ENCODE measurements at regions not wholly inside any gene's neighbourhood (a gene's known extent, or its start where the extent isn't known, plus 50 kb on each side); places are given as distances from the start of the nearest gene placed in this dataset.

DNA sequence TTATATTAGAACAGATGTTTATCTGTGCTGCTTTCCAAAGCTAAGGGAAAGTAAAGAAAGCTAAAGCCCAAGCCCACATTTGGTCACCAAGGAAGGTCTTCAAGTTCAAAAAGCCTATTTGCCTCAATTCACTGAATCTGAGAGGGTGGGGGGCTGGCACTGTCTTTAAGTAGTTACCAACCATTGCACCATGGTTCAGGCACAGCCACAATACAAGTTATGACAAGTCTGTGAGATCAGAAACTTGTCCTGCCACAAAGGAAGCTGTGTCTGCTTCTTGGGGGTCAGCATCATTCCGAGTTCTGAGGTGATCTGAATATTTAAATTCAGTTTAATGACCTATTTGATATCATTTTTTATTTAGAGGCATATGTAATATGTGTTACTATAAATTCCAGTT is 78.3 kb upstream of the OPRM1 start:
- TF ChIP-seq CTBP1 (IDR thresholded peaks at IDR 0.05; ENCODE audit: borderline replicate concordance) (no peak), TARDBP (IDR thresholded peaks at IDR 0.05) (no peak), SP1 (IDR thresholded peaks at IDR 0.05) (no peak), ZNF384 (IDR thresholded peaks at IDR 0.05) (no peak)

Data from HEK293T (cell line).